DMS53 (cell line): ENCODE measurements at regions not wholly inside any gene's neighbourhood (a gene's known extent, or its start where the extent isn't known, plus 50 kb on each side); places are given as distances from the start of the nearest gene placed in this dataset.
"Not testable (repeated sequence)": the region's sequence is repeated elsewhere in the genome, so short reads cannot be mapped to it uniquely, and the experiment has no call there.

ENCODE experiments used
- DNase-seq: peaks from one replicate; lab custom pipeline; 2025; lab: John Stamatoyannopoulos, UW

DNA sequence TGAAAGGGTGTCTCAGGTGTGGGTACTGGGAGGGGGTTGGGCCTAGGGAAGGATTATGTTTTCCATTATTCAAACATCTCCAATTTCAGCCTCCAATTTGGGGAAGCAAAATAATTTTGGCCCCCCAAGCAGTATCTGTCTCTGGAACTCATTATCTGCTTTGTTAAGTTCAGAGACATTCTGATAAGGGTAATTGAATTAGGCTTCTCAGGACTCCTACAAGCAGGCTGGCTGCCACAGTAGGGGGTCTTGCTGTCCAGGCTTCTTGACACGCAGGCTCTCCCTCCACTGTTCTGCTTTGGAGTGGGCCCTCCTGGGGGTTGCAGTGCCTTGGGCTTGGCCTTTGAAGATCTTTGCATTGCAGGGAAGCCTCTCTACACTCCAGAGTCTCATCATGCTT, 108.1 kb upstream of the SIX2 start:
- DNase-seq: no peak

DNA sequence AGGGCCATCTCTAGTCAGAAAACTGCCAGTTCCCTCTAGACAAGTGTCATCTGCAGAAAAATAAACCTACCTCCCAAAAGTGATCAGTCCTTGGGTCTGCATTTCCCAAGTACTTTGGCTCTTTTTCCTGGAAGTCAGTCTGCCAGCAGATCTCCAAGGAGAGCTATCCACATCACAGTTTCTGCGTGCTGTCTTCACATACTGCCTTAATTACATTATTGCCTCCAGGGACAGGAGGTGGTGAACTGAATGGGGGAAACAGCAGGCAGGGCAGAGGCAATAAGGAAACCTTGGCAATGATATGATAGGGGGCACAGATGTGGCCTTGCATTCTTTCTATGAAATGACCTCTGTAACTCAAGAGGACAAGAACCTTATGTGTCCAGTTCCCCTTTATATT, 105.9 kb upstream of the SIX2 start:
- DNase-seq: no peak

DNA sequence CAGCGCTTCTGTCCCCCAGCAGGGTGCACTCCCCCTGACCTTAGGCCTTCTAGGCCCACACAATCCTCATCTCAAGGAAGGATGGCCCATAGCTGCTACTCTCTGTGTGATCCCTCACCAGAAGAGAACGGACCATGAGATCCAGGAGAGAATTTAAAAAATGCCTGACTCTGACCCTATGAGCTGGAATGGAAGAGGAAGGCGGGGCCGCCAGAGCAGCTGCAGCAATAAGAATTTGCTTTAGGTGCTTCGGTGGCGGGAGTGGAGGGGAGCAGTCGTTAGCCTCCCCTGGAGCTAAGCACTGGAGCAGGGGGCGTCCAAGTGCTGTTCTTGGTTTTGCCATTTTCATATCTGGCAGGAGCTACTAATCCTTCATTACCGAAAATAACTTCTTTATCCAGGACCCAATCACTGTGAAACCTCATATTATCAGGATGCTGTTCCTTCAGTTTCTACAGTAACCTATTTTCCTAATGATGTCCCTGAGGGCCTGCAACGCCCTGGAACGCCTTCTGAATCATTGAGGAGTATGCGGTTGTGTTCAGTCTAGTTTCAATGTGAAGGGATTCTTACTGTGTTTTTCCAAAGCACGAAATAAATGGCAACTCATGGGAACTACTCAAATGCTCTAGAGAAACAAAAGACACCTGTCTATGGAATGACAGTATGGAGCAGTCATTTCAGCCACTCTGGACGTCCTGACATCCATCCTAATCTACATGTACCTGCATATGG, 105.1 kb upstream of the SIX2 start:
- DNase-seq: no peak

DNA sequence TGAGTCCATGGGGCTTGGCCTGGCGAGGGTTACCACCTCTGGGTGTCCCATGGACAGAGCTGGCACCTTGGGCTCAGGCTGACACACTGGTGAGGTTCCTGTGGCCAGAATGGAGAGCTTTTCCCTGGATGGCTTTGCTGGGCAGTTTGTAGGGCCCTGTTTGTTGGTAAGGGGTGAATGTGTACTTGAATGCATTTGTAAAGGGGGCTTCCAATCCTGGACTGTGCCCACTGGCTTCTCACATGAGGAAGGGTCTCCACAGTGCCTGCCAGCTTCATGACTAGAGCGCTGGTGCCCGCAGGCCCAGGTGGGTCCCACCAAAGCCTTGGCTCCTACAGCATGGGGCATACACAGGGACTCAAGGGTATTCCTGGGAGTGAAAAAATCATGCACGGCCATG, 103.5 kb upstream of the SIX2 start:
- no peak for DNase-seq

DNA sequence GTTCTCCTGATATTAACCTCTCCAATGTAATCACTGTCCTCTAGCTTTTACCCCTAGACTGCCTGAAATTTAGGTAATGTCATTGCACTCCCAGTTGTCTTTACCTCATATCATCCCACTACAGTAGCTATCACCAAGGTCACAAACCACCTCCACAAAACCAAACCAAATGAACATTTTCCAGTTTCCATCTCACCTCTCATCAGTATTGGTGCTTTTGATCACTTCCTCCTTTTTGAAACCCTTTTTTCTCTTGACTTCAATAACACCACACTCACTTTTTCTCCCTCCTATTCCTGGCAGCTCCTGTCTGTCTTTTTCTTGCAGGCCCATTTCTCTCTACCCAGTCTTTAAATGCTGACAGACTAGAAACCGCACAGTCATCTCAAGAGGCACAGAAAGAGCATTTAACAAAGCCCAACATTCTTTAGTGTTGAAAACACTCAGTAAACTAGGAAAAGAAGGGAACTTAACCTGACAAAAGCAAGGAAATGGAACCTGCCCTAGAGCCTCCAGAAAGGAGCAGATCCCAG, 95.9 kb upstream of the SIX2 start:
- DNase-seq: no peak

DNA sequence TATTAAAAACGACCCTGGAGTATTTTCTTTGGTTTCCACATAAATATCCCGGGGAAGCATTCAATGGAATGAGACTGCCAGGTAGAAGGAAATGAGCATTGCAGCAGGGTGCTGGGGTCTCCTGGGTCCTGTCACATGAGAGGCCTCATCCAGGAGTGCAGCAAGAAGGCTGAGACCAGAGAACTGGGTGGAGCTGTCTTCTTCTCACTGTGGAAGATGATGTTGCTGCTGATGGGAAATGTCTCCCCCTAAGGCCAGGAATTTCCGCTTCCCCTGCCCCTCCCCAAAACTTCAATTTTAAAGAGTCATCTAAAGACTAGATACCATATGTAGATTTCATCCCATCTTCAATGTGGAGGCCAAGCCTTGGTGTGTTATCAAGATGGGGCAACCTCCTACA, 95.2 kb upstream of the SIX2 start:
- DNase-seq: no peak

DNA sequence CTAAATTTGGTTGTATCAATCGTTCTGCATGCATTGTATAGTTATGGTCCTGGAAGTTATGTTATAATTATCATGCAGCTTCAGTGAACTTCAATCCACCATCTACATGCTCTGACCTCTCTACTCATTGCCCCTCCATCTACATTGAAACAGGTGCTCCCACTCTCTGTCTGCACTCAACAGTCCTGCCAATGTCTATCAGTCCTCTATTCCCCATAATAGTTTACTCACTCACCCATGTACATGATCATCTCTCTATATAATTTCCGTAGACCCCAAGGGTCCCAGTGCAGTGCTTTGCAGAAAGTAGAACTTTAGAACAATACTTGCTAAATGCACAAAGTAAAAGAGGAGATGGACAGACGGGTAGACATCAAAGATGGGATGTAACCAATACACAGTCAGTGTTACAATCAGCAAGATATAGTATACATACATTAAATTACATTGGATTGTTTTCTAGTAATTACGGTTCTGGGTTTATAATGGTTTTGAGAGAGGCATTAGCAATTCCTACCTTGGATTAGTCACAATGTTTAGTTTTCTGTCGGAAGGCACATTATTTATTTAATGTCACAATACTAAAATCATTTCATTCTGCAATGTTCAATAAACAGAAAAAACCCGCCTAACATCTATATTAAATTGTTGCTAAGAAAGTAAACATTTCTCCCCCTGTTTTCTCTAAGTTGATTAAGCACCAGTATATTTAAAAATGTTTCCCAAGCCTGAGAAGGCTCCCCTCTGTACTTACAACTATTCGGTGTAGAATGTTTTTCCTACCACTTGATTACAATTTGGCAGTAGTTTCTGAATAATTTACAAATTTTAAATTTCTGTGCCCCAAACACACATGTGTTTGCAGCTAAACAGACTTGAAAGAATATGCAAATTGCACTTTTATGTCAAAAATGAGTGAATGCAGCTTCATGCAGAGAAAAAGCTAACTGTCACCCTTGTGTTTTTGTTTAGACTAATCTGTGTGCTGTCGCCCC, 94.4 kb upstream of the SIX2 start:
- no peak for DNase-seq

DNA sequence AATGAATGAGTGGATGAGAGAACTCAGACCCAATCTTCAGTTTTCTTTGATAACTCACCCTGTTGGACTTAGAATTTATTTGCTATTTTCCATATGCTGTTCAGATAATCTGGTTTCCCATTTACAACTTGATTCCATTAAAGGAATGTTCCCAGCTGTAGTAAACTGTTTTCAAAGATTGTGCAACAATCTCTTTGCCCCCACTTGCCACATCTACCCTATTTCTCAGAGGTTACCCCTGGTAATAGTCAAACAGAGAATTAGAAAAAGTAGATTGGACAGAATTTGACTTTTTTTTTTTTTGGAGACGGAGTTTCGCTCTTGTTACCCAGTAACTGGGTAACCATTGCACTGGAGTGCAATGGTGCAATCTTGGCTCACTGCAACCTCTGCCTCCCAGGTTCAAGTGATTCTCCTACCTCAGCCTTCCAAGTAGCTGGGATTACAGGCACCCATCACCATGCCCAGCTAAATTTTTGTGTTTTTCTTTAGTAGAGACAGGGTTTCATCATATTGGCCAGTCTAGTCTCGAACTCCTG, 93.4 kb upstream of the SIX2 start:
- DNase-seq: no peak

DNA sequence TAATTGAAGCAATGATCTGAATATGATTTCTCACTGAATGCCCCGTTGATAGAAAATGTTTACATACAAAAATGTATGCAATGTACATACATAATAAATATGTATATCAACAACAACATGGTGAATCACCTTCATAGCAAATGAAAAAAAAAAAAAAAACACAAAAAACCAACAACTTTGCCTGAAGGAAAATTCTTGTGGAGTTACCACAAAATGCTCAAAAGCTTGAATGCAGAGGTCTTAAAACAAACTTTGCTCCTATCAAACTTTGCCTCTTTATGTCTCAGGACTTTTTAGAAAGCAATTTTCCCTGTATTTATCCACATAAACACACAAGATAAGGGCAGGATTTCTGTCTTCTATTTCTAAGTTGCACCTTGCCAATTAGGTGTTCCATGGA, 92.9 kb upstream of the SIX2 start:
- DNase-seq: no peak

DNA sequence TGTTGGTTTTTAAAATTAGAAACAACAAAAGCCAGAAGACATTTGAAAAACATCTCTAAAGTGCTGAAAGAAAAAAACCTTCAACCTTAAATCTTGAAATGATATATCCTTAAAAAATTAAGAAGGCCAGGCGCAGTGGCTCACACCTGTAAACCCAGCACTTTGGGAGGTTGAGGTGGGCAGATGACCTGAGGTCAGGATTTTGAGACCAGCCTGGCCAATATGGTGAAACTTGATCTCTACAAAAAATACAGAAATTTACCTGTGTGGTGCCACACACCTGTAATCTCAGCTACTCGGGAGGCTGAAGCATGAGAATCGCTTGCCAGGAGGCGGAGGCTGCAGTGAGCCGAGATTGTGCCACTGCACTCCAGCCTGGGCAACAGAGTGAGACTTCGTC, 87.7 kb upstream of the SIX2 start:
- no peak for DNase-seq

DNA sequence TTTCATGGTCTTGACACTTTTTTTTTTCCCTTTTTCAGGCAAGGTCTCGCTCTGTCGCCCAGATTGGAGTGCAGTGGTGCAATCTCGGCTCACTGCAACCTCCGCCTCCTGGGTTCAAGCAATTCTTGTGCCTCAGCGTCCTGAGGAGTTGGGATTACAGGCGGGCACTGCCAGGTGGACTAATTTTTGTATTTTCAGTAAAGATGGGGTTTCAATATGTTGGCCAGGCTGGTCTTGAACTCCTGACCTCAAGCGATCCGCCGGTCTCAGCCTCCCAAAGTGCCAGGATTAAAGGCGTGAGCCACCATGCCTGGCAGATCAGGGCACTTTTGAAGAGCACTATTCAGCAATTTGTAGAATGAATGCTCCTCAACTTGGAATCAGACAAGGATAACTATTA, 86.8 kb upstream of the SIX2 start:
- not testable (repeated sequence) for DNase-seq

DNA sequence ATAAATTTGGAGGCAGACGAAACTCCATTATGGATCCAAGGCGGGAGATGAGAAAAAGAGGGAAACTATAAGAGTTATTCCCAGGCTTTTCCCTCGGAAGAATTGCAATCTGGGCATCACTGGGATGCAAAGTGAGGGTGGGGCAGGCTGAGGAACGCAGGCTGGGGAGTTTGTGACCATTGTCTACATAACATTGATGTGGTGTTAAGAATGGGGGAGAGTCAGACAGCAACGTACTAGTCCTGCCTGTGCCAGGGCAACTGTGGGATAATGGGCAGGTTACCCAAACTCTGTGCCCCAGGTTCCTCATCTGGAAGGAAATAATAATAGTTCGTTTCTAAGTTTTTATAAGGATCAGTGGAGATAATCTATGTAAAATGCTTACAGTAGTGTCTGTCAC, 84.4 kb upstream of the SIX2 start:
- no peak for DNase-seq

DNA sequence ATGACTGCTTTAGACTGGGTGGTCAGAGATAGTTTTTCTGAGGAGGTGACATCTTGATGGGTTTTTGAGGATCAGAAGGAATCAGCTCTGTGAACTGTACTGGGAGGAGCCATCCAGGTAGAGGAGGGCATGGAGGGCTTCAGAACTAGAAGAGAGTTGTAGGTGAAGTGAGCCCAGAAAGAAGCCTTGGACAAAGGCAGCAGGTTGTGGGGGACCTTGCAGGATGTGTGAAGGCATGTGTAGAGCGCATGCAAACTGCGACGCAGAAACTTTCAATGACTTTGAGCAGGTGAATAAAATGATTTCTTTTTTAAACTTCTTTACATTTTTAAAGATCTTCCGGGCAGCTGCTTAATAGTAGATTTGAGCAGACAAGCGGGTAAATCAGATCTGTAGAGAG, 83.9 kb upstream of the SIX2 start:
- no peak for DNase-seq

DNA sequence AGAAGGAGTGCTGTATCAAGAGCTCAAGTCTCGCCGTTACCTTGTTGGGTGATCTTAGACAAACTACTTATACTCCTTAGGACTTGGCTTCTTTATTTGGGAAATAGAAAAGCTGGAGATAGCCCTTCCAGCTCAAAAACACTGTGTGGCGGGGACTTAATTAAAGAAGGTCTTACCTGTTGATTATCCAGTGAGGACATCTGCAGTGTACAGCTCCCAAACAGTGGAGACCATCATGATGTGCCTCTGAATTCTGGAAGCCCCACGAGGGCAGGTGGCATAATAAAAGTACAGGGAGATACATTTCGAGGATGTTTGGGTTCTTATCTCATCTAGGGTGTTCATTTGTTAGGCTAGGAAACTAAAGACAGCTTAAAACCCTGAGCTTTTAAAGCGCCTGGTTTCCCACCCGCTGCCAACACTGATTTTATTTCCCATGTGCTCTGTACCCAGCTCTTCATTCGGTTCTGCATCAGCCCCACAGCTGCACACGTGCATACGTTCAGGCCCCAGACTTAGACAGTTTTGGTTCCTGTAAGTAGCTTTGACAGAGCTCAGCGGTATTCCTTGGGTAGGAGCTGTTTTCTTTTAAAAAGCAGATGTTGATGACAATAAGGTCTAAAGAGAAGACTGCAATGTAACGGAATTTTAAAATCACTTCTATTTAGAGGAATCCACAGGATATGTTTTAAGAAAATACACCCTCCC, 80.5 kb upstream of the SIX2 start:
- no peak for DNase-seq

DNA sequence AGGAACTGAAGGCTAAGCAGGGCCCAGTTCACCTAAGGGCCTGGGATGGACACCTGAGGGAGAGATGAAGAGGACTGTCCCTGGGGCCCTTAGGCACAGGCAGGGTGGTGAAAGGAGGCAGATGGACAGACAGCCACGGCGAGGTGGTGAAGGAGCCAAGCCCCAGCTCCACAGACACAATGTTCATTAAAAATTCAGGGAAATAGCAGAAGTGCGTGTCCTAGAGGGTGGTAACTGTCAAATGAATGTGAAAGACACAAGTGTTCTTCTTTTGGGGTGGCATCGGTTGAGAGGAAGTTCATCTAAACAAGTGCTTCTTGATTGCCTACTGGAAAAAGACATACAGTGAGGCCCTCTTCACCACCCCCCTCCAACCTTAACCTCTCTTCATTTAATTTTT, 76.2 kb upstream of the SIX2 start:
- no peak for DNase-seq

DNA sequence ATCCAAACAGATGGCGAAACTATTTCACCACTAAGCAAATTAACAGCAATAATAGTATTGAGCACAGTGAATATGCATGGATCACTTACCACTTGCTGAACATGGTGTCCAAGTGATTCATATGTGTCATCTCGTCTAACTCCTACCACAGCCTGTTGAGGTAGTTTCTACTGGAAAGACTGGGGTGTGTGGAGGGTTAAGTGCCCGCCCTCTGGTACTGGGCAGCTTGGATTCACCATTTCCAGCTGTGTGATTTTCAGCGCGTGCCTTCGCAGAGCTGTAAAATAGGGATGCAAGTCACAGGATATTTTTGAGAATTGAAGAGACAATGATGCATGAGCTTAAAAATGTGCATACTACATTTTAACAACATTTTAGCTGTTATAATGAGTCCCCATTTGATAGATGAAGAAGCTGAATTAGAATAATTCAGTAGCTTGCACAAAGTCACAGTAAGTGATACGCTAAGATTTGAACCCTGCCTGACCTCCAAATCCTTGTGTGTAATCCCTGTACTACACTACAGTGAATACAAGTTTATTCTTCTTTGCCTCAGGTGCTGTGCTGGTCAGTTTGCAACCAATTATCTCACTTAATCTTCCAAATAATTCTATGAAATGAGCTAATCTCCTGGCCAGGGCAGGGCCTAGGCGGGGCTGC, 75.2 kb upstream of the SIX2 start:
- no peak for DNase-seq

DNA sequence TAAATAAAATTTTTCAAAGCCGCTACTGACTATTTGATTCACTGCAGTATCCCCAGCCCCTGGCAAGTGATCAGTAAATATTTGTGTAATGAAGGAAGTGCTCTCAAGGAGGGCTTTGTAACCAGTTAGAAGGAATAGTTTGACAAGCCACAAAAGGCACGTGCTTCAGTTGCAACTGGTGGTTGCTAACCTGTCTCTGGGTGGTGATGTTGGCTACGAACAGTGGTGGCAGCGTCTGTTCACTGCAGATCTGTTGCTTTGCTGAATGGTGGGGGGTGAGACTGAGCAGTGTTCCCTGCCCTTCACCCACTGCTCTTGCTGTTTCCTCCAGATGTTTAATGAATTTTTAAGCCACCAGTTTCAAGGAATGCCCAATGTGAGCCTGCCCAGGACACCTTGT, 73.9 kb upstream of the SIX2 start:
- peak; percentile 84 for DNase-seq

DNA sequence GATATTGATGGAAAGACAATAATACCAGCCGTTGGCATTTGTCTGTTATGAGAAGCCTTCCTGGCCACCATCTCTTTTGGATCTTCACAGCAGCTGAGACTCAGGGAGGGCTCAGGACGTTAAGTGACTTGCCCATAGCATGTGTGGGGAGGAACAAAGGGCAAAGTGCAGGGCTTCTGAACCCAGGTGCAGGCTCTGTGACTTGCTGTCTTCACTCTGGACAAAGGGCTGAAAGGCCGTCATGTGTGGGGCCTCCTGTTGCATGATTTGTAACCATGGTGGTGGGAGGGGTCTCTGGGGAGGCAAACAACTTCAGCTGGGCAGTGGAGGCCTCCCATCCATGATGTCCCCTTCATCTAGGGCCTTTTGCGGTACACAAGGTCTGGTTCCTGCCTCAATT, 65.5 kb upstream of the SIX2 start:
- DNase-seq: no peak

DNA sequence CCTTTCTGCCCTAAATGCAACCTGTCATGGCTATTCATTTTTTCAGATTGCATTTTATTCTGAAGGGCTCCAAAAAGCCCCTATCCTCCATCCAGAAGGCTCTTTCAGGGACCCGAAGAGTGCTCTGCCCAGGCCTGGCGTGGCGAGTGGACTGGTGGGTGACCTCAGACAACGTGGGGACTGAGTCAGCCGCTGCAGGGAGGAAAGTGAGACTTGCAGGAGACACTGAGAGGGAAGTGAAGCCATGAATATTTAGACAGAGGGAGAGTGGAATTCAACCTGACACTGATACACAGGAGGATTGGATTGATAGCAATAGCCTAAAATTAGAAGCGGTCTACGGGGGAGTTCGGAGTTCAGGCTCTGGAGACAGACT, 63.6 kb upstream of the SIX2 start:
- no peak for DNase-seq

DNA sequence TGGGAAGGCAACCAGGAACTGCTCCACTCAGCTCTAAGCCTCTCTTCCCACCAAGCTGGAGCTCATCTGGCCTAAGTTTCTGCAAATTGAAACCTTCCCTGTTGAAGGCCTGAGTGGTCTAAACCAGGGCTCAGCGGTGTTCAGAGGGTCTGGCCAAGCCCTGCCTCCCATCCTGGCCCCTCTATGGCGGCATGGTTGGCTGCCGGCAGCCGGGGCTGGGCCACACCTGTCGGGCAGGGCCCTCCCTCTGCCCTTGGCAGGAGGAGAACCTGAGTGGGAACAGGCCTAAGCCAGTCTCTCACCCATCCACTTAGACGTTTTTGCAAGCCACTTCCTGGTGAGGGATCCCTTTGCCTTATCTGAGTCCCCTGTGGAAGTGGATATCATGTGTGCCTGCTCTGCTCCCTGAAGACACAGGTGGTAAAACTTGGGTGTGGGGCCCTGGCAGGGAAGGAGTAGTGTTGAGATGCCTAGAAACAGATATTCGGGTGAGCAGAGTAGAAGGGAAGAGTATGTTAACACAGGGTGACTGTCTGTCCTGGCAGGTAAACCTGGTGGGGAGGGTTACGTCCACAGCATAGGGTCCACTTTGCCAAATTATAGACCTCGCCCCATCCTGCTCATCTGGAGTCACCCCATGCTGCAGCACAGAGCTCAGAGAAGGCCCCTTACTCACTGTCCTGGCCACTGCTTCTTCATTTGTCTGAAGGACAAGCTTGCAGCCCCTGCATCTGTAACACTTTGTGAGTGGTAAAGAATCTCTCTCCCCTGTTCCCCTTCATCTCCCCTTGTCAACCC, 63.0 kb upstream of the SIX2 start:
- peak; percentile 63 for DNase-seq

DNA sequence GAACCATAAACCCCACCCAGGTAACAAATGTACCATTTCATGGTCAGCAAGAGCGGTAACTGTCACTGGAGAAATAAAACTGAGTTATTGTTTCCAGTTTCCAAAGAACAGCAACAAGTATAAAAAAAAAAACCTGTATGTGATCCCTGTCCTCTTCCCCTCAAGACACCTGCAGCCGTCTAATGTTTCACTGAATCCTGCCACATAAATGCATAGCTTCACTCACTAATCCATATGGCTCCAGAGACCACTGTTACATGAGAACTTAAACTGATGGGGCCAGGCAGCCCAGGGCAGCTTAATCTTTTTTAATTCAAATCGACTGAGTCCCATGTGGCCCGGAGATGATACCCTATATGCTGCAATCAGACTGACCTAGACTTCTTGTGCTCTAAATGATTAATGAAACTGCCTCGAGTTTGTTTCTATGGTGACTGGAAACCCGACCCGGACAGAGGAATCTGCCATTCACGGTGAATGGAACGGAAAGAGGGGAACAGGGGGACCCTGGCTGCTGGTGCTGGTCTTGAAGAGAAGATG, 60.9 kb upstream of the SIX2 start:
- DNase-seq: no peak
